ENCODE measurements at regions not wholly inside any gene's neighbourhood (a gene's known extent, or its start where the extent isn't known, plus 50 kb on each side); places are given as distances from the start of the nearest gene placed in this dataset.

- DNase-seq (no peak), ATAC-seq (ENCODE audit: low read depth) (no peak)
- Histone ChIP-seq H4K20me1 (ENCODE audit: control insufficient read depth, insufficient read depth, low read length, poor library complexity, severe bottlenecking) (no peaks in the 10 kb centered on the region), H3K27ac (ENCODE audit: low read length in 2 of 2) (no peak overlapping the region), H3K27me3 (replicated peaks in 1 of 4; ENCODE audit: control extremely low read depth in 1 of 4, control insufficient read depth in 3 of 4, insufficient read depth in 4 of 4, low read length in 3 of 4) (no peaks in the 10 kb centered on the region), H3K36me3 (replicated peaks in 1 of 2; ENCODE audit: control extremely low read depth in 1 of 2, control insufficient read depth in 1 of 2, extremely low read depth in 1 of 2, insufficient read depth in 2 of 2, low read length in 1 of 2) (no peaks in the 10 kb centered on the region), H3K4me1 (ENCODE audit: control insufficient read depth in 2 of 2, insufficient read depth in 2 of 2, low read length in 2 of 2) (no peaks in the 10 kb centered on the region), H3K9me3 (ENCODE audit: control extremely low read depth in 1 of 3, control insufficient read depth in 2 of 3, insufficient read depth in 1 of 3, low read length in 2 of 3) (no peaks in the 10 kb centered on the region), H3K4me3 (ENCODE audit: control extremely low read depth in 1 of 5, extremely low read depth in 1 of 5, insufficient read depth in 1 of 5, low read depth in 2 of 5, low read length in 4 of 5) (no peak overlapping the region), H3K79me2 (ENCODE audit: control insufficient read depth, insufficient read depth, low read length) (no peaks in the 10 kb centered on the region), H2AFZ (ENCODE audit: insufficient read depth, low read depth, low read length, poor library complexity, severe bottlenecking) (no peak overlapping the region), H3K9ac (ENCODE audit: low read length) (no peak overlapping the region), H3K4me2 (replicated peaks; ENCODE audit: low read depth, low read length, poor library complexity, severe bottlenecking) (no peak overlapping the region)
- 73% methylated on average over 3 of the region's 3 CpGs for WGBS (ENCODE audit: insufficient coverage)
- H3K27me3 Mint-ChIP-seq: no peaks in the 10 kb centered on the region
- no peak overlapping the region for H3K4me3 Mint-ChIP-seq
- intact Hi-C loops (cut with micrococcal nuclease): no loop called here
- TF ChIP-seq EZH2 (IDR thresholded peaks at IDR 0.05; ENCODE audit: borderline replicate concordance, insufficient read depth, low read depth, low read length, poor library complexity, severe bottlenecking) (no peak), CTCF (IDR thresholded peaks at IDR 0.05) (no peak)
- no peaks in the 10 kb centered on the region for H3K9me3 Mint-ChIP-seq (ENCODE audit: insufficient read depth)
- no peak overlapping the region for H3K27ac Mint-ChIP-seq
- ChIA-PET POLR2A (no interaction called here), CTCF (no interaction called here)
- H3K4me1 Mint-ChIP-seq: no peaks in the 10 kb centered on the region
These were observed 384.3 kb downstream of the SEC16B start for GRCh38 chr1:177585302-177586220.

- Histone ChIP-seq H3K36me3 (replicated peaks in 1 of 2; ENCODE audit: control extremely low read depth in 1 of 2, control insufficient read depth in 1 of 2, extremely low read depth in 1 of 2, insufficient read depth in 2 of 2, low read length in 1 of 2) (no peaks in the 10 kb centered on the region), H2AFZ (ENCODE audit: insufficient read depth, low read depth, low read length, poor library complexity, severe bottlenecking) (no peak overlapping the region), H4K20me1 (ENCODE audit: control insufficient read depth, insufficient read depth, low read length, poor library complexity, severe bottlenecking) (no peaks in the 10 kb centered on the region), H3K79me2 (ENCODE audit: control insufficient read depth, insufficient read depth, low read length) (no peaks in the 10 kb centered on the region), H3K4me3 (ENCODE audit: control extremely low read depth in 1 of 5, extremely low read depth in 1 of 5, insufficient read depth in 1 of 5, low read depth in 2 of 5, low read length in 4 of 5) (no peak overlapping the region), H3K9me3 (ENCODE audit: control extremely low read depth in 1 of 3, control insufficient read depth in 2 of 3, insufficient read depth in 1 of 3, low read length in 2 of 3) (peaks cover 0 to 2% (median 0%) of the 10 kb centered on the region in 3 donors), H3K27ac (ENCODE audit: low read length in 2 of 2) (no peak overlapping the region), H3K4me1 (ENCODE audit: control insufficient read depth in 2 of 2, insufficient read depth in 2 of 2, low read length in 2 of 2) (no peaks in the 10 kb centered on the region), H3K4me2 (replicated peaks; ENCODE audit: low read depth, low read length, poor library complexity, severe bottlenecking) (no peak overlapping the region), H3K27me3 (replicated peaks in 1 of 4; ENCODE audit: control extremely low read depth in 1 of 4, control insufficient read depth in 3 of 4, insufficient read depth in 4 of 4, low read length in 3 of 4) (no peaks in the 10 kb centered on the region), H3K9ac (ENCODE audit: low read length) (no peak overlapping the region)
- H3K4me1 Mint-ChIP-seq: no peaks in the 10 kb centered on the region
- 73% methylated on average over 1 of the region's 2 CpGs for WGBS (ENCODE audit: insufficient coverage)
- CTCF ChIA-PET: no interaction called here
- no peak overlapping the region for H3K4me3 Mint-ChIP-seq
- intact Hi-C loops (cut with micrococcal nuclease): no loop called here
- no peak overlapping the region for H3K27ac Mint-ChIP-seq
- DNase-seq (no peak), ATAC-seq (ENCODE audit: low read depth) (no peak)
- H3K27me3 Mint-ChIP-seq: no peaks in the 10 kb centered on the region
- POLR2A ChIA-PET: no interaction called here
- no peaks in the 10 kb centered on the region for H3K9me3 Mint-ChIP-seq (ENCODE audit: insufficient read depth)
- no peak for TF ChIP-seq EZH2 (IDR thresholded peaks at IDR 0.05; ENCODE audit: borderline replicate concordance, insufficient read depth, low read depth, low read length, poor library complexity, severe bottlenecking)
- TF ChIP-seq CTCF (IDR thresholded peaks at IDR 0.05): no peak
These were observed 396.0 kb downstream of the SEC16B start for GRCh38 chr1:177573901-177574300.

Data from B cell (primary cell).